Stimulated activated CD4-positive, alpha-beta T cell treated with anti-CD3 and anti-CD28 coated beads, Interleukin-2, amount 100 ng/mL, for 24 hours (primary cell): ENCODE measurements at regions not wholly inside any gene's neighbourhood (a gene's known extent, or its start where the extent isn't known, plus 50 kb on each side); places are given as distances from the start of the nearest gene placed in this dataset.
"Not testable (repeated sequence)": the region's sequence is repeated elsewhere in the genome, so short reads cannot be mapped to it uniquely, and the experiment has no call there.

Source experiments
- DNase-seq, 2 donors: peaks; one replicate each; pipeline ENCODE4 v3.0.0-alpha.2; 2020

DNA sequence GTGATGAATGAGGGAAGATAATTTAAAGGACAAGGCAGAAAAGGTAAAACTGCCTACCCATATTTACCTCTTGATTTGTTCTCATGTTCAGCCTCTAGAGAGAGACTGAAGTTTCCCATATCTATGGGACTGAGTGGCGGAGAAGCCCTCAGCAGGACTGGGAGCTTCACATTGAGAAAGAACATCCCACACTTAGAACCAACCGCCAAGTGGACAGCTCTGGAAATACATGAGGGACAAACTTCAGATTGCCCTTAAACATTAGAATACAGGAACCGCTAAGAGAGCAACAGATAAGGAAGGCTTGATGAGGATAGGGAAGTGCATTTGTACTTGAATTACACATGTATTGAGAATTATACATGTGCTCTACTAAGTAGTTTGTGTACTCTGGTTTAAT lies 316.0 kb upstream of the MIR17HG start:
- no peak for DNase-seq

DNA sequence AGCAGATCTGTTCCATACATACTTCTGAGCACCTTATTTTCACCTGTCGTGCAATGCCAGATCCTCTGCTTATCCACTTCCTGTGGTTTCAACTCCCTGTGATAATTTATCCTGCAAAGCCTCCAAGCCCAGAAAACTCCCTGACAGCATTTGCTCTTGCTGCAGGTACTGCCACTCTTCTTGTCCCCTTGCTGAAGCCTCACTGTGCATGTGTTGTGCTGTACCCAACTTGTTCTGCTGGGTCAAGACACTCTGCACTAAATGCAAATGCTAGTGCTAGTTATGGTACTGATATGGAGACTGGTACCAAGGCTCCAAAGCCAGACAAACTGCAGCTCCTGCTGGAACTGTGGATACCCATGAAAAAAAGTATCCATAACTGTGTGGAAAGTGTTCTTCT lies 315.4 kb upstream of the MIR17HG start:
- no peak for DNase-seq

DNA sequence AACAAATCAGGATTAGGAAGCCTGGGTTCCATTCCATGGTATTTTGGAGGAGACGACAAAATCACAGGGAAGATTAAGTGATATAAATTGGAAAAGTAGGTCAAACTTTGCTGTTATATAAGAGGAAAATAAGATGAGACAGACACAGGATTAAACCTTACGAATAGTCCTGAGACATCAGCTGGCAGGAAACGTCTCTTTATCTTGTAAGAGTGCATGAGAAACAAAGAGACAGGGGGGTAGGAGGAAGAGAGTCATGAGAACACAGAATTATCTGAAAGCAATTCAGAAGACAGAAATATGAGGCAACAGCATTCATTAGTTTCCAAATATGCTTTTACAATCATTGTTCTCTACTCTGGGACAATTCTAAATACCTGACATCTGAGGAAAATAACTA lies 310.6 kb upstream of the MIR17HG start:
- DNase-seq, result no peak

DNA sequence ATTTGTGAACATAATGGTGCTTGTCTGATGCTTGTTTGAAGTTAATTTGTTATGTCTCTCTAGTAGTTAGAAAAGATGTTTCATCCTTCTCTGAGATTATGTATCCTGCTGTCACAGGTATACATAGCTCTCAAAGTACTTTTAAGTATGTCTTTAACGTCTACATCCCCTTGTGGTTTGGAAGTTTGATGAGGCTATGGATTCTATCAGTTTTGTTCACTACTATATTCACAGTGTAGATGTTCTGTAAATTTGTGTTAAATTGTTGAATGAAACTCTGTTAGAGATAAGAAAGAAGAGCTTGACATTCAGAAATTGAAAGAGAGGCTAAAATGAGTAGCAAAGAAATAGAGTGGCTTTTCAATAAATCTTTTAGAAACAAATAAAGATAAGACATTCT lies 304.6 kb upstream of the MIR17HG start:
- DNase-seq, result no peak

DNA sequence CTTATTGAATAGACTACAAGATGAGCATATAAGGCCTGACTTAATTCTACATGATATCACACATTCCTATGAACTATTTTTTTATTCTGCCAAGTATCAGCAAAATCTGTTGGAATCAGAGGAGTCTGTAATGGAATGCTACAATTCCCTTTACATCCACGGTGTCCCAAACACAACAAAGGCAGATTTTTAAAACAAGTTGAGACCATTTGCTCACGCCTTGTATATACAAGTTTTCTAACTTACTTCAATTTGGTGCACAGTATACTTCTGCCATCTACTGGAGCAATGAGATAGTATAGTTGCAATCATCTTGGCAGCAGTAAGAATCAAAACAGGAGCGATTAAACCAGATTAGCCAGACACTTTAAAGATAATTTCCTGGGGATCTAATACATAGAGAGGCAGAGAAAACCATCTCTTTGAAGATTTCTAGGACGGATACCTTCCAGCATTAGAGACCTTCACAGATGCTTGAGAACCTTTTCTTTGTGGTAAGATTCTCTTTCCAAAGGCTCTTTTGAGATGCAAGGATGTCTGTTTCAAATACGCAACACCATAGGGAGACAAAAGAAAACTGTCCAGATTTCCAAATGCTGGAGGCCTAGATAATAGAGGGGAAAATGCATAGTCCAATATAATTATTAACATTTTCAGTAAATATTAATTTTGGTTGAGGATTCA lies 302.0 kb upstream of the MIR17HG start:
- DNase-seq, result no peak

DNA sequence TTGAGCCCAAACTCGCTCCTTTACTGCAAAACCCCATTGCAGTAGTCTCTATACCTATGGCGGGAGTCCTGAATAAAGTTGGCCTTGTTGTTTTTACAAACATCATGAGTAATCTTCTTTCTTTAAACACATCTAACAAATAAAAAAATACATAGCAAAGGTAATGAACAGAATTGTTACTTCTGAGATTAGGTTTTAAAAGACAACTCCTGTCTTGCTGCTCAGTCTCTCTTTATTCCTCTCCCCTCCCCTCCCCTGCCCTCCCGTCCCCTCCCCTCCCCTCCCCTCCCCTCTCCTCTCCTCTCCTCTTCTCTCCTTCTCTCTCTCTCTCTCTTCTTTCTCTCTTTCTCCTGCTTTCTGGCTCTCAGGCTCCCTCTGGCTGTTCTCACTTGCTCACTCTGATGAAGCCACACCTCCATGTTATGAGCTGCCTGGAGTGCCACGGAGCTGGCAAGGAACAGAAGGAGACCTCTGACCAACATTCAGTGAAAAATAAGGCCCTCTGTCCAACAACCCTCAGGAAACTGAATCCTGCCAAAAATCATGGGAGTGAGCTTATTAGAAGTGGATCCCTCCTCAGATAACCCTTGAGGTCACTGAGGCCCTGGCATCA lies 300.7 kb upstream of the MIR17HG start:
- DNase-seq, result no peak

DNA sequence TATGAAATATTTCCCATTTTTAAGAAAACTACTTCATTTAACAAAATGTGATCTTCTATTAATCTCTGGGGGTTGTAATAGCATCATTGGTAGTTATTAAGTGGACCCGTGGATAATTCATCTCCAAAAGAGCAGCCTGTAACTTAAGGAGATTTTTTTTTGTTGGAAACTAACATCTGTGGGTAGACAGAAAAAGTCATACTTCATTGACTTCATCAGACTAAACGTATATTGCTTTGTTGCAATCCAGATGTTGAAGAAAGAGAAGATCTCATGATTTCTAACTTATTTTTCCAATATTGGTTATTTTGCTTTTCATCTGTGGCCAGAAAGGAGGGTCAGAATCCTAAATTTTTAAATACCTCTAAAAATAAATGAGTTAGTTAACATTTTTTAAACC lies 296.5 kb upstream of the MIR17HG start:
- no peak for DNase-seq

DNA sequence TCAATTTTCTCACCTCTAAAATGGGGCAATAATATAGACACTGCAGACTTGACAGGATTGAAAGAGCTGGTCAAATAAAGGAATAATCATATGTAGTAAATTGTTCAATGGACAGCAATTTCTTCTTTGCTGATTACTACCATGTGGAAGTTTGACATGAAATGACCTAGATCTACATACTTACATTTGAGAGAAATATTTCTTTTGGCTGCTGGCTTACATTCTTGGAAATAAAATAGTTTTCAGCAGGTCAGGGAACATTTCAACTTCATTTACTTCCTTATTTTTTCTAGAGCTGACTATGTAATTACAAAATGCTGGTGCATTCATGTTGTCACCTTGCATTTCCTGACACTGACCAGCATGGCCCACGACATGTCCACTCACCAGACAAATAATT lies 294.6 kb upstream of the MIR17HG start:
- DNase-seq, result no peak

DNA sequence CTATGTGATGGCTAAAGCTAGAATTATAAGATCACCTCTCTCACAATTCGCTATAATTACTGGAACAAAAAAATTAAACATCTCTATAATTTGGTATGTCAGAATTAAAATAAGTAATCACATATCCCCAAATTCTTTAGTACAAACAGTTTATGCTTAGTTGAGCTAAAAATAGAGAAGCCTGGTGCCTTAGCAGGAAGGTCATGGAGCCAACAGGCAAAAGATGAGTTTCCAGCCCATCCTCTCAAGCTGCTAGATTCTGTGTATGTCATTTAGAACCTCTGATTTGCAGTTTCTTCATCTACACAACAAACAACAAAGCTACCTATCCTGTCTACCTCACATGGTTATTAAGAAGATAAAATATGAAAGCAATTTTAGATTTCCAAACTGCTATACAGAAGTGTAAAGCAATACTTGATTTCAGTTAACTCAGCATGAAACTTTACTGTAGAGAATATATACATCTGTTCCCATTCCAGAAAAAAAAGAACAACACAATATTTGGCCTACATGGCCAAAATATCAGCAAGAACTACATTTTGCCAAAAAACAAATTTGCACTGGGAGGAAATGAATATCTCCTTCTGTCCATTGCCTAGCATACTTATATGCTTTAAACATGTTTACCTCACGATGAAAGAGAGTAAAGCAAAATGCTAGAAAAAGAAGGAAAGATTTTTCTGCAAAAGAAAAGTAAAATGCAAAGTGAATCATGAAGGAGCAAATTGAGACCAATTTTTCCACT lies 294.0 kb upstream of the MIR17HG start:
- no peak for DNase-seq

DNA sequence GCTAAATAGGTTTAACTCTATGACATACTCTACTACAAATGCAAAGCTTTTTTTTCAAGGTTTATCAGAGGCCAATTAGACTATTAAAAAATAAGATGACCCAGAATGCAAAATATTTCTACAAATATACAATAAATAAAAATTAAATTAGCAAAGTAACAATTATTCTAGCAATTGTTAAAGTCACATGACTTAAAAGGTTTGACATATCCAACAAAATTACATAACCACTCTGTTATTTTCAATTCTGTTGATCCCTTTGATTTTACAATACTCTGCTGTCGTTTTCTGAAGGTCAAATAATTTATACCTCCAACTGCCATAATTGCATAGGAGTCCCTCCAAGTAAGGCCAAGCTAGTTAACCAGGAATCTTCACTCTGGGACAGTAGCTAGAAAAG lies 292.6 kb upstream of the MIR17HG start:
- DNase-seq, result no peak

DNA sequence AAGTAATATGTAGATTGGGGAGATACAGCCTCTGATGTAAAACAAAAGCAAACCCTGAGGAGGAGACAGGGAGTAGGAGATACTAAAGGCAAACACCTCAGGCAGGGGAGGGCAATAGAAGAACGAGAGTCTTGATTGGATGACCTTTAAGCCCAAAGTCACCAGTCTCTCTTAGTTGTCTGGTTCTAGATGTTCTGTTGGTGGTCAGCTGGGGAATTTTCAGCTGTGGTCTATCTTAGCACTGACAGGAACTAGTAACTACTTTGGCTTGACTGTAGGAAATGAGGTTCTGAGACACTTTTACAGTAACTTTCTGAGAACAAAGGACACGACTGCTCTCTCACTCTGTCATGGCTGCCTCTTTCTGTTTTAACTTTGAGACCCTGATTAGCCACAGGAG lies 290.7 kb upstream of the MIR17HG start:
- no peak for DNase-seq

DNA sequence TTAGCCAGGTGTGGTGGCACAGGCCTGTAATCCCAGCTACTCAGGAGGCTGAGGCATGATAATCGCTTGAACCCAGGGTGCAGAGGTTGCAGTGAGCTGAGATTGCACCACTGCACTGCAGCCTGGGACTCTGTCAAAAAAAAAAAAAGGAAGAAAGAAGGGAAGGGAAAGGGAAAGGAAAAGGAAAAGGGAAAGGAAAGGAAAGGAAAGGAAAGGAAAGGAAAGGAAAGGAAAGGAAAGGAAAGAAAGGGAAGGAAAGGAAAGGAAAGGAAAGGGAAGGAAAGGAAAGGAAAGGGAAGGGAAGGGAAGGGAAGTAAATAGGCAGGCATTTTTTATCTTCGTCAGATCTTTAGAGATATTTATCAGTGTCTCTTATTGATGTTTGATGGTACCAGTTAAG lies 290.0 kb upstream of the MIR17HG start:
- DNase-seq, result not testable (repeated sequence)

DNA sequence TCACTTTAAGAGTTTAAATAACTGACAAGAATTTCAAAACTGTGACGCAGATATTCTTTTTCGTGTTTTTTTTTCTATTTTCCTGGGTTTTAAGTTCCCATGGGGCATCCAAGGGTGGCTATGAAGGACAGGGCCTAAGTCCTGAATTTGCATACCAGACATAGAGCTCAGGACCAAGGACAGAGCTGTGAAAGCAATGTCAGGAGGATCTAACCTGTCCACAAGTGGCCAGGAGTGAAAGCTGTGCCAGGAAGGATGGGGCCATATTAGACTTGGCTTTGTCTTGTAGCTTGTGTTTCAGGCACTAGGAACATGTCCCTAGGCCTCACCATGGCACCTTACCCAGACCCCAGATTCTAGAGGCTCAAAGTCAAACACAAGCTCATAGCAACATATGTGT lies 289.4 kb upstream of the MIR17HG start:
- DNase-seq, result no peak

DNA sequence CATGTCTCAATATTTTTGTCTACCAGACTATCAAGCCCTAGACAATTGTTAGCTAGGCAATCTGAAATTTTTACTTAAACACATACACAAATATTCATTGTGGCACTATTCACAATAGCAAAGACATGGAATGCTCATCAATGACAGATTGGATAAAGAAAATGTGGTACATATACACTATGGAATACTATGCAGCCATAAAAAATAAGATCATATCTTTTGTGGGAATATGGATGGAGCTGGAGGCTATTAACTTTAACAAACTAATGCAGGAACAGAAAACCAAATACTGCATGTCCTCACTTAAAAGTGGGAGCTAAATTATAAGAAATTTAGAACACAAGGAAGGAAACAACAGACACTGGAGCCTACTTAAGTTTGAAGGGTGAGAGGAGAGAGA lies 288.6 kb upstream of the MIR17HG start:
- no peak for DNase-seq

DNA sequence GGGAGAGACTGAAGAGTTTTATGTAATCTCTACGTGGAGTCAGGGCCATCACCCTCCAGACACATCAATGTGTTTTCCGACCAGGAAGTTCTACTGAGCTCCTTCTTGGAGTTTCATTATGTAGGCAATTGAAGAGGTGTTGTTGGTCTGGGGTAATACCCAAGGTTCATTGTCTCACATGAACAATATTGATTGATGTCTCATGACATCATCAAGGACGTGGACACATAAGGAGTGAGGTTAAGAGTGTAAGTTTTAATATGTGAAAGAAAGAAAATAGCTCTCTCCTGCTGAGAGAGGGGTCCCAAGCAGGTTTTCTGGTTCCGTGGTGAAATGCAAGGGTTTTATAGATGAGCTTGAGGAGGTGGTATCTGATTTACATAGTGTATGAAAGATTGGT lies 280.7 kb upstream of the MIR17HG start:
- DNase-seq, result no peak

DNA sequence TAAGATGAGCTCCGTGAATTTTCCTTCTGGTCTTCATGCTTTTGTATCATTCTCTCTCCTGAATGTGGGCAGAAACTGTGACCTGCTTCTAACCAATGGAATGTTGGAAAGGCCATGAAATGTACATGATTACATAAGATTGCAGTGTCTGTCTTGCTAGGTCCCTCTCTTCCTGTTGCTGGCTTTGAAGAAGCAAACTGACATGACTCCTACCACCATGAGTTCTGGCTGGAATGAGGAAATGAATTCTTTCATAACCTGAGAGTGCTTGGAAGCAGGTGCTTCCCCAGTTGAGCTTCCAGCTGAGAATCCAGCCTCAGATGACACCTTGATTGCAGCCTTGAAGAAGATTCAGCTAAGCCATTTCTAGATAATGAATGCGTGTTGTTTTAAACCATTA lies 275.0 kb upstream of the MIR17HG start:
- no peak for DNase-seq

DNA sequence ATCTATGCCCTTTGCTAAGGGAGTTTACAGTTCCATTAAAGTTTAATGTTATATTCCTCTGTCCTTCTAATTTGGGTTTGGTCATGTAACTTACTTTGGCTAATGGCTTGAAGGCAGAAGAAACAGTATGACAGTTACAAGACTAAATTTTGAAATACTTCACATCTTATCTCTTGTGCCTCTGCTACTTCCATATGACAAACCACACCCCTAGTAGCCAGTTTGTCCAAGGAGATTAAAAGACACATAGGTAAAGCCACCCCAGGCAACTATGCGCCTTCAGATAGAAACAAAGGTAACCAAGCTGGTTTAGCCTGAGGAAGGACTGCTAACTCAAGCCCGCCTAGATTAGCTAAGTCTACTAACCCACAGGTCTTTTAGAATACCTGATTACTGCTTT lies 273.4 kb upstream of the MIR17HG start:
- DNase-seq, result no peak

DNA sequence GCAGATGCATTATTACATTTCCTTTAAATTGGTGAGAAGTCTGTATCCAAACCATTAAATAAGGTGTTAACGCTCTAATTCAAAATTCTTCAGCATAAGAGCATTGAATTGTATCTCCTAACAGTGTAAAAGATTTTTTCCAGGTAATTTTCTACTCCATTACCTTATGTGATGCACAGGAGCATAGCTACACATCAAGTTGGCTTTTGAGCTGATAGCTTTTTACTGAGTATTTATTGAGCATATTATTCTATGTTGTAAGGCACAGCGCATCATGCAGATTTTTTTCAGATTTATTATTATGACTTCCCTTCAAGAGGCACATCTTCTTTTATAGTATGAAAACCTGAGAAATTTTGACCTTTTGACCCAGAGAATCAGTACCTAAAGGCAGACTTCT lies 270.7 kb upstream of the MIR17HG start:
- no peak for DNase-seq

DNA sequence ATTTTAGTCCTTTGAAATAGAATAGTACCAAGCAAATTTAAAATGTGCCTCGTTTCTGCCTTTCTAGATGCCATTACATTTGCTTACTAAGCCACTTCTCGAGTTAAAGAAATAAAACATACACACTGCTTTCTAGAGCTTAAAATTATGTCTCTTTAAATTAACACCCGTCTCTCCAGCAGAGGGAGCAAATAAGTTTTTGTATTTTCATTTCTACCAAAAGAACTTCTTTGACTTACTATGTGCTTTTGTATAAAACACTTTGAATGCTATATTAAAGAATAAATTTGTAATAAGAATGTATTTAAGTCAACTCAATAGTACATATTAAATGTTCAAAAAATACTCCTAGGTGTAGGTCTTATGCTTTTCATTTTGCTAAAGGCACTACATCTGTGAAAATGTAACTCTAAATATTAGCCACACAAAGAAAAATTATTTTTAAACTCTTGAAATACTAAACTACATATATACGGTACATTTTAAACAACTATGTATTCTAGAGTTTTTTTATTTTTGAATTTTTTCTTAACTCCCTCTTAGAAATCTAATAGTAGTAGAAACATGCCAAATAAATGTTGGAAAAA lies 269.3 kb upstream of the MIR17HG start:
- no peak for DNase-seq

DNA sequence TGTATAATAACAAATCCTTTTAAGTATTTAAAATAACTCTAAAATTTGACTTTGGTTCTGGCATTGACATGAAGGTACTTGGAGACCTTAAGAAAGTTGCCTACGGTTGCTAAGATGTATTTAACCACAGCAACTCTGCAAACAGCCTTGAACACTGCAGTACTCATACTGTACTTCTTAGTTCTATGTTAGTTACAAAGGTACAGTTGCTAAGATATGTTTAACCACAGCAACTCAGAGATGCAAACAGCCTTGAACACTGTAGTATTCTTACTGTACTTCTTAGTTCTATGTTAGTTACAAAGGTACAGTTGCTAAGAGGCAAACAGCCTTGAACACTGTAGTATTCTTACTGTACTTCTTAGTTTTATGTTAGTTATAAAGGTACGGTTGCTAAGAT lies 268.3 kb upstream of the MIR17HG start:
- DNase-seq, result no peak

DNA sequence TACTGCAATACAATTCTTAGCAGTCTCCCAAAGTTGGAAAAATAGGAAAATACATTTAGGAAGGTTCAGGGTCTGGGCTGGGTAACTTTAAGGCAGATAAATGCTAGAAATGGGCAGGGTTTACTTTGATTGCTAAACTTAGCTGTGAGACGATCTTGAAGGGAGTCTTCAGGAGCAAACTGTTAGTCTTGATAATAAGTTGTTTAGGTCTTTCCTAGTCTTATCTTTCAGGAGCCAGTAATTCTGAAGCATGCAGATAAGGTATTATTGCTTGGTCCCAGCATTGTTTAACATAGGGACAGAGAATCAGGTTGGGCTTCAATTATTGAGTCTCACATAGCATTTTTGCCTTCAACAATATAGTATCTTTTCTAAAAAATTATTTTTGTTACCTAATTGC lies 262.4 kb upstream of the MIR17HG start:
- DNase-seq, result no peak

DNA sequence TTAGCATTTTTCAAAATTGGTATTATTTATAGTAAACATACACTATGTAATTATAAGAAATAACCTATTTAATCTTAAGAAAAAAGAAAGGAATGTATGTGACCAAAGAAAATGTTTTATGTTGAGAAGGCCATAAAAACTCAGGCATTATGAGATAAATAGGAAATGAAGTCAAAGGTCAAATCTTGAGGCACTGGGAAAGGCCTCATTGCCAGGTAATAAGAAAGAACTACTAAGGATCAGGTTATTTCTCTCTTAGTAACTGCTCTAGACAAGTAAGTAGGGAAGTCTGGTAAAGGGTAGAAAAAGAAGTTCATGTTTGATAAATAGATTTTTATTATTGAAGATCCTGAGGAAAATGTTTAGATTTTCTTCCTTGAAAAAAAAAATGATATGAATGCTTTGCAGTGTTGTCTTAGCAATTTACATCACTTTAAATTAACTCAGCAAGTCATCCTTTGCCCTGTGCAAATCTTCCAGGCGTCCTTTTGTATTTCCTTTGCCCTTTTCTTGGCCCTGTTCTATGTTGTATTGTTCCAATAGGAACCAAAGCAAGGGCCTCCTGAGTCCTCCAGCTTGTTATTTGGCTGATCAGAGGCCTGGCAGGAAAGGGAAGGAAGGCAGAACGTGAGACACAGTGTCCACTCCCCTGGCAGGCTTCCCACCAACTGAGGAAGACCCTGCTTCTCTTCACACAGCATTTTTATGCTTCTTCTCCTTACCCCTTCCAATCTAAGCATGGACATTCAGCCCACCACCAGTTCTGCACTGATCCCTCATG lies 260.4 kb upstream of the MIR17HG start:
- DNase-seq, result no peak

DNA sequence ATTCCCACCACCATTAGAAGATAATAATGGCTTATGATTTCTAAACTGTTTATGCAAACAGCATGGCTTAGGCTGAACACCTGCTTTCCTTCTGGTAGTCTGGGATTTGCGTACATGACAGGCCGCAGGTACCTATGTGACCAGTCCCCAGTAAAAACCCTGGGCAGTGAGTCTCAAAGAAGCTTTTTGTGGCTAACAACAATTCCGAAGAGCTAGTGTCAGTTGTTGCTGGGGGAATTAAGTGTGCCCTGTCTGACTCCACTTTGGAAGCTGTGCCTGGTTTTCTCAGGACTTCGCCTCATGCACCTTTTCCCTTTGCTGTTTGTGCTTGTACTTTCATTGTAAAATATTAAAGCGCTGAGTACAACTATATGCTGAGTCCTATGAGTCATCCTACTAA lies 250.2 kb upstream of the MIR17HG start:
- no peak for DNase-seq
